GM12874 (cell line): ENCODE measurements at regions not wholly inside any gene's neighbourhood (a gene's known extent, or its start where the extent isn't known, plus 50 kb on each side); places are given as distances from the start of the nearest gene placed in this dataset.

Experiments
- TF ChIP-seq, protein P1 (sequence below): IDR thresholded peaks from 2 replicates; pipeline ENCODE4 v1.5.1; 2011; ENCODE audit warnings: low read depth, mild to moderate bottlenecking, control low read depth, low read length, moderate library complexity; ENCODE audit not compliant: insufficient read depth

DNA sequence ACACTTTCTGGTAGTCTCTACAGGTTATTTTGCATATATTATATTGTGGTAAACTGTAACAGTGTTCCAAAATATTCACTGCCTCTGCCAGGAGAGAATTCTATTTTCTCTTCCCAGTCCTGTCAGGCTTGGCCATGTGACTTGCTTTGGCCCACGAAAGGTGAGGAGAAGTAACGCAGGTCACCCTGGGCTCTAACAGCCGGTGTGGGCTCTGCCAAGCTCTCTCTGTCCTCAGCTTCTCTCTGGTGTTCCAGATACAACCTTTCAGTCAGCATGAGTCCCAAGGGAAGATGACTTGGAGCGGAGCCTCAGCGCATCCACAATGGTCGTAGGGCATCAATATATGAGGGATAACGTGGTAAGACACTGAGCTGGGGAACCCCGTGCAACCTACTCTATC lies 113.0 kb upstream of the RREB1 start:
- TF ChIP-seq, protein P1, sequence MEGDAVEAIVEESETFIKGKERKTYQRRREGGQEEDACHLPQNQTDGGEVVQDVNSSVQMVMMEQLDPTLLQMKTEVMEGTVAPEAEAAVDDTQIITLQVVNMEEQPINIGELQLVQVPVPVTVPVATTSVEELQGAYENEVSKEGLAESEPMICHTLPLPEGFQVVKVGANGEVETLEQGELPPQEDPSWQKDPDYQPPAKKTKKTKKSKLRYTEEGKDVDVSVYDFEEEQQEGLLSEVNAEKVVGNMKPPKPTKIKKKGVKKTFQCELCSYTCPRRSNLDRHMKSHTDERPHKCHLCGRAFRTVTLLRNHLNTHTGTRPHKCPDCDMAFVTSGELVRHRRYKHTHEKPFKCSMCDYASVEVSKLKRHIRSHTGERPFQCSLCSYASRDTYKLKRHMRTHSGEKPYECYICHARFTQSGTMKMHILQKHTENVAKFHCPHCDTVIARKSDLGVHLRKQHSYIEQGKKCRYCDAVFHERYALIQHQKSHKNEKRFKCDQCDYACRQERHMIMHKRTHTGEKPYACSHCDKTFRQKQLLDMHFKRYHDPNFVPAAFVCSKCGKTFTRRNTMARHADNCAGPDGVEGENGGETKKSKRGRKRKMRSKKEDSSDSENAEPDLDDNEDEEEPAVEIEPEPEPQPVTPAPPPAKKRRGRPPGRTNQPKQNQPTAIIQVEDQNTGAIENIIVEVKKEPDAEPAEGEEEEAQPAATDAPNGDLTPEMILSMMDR, result no peak

DNA sequence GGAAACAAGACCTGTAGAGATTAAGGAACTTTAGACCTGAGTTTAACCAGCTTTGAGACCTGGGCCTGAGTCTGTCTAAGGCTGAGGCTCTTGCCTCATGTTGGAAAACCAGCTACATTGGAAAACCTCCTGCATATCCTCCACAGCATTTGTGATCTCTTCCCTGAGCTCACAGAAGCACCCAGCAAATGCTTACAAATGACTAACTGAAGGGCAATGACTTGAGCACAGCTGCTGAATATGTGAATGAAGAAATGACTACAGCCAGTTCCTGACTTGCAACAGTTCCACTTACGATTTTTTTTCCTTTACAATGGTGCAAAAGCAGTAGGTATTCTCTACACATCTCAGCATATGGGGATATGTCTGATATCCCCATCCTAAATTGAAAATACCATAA lies 112.4 kb upstream of the RREB1 start:
- TF ChIP-seq, protein P1, result no peak

GRCh38 chr6:6996124-6996523 lies 111.6 kb upstream of the RREB1 start:
- TF ChIP-seq, protein P1, result no peak

- TF ChIP-seq, protein P1, result no peak
Observed at GRCh38 chr6:6997263-6998193, 110.2 kb upstream of the RREB1 start.

DNA sequence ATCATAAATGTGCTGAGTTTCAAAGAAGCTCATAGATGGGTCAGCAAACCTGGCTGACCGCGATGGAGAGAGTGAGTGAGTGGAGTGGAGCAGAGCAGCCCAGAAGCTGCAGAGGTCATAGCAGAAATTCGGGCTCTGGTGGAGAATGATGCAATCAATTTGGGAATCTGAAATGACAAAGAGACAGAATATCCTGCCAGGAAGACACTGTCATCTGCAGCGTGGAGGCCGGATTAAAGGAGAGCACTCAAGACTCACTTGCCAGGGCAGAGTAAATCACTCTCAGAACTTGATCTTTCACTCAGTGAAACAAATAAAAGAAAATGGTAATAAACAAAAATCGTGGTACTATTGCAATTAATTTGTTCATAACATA lies 109.6 kb upstream of the RREB1 start:
- TF ChIP-seq, protein P1, result no peak

GRCh38 chr6:7000825-7001777 lies 106.7 kb upstream of the RREB1 start:
- TF ChIP-seq, protein P1, result no peak

- TF ChIP-seq, protein P1, result no peak
Observed at GRCh38 chr6:7003041-7003440, 104.7 kb upstream of the RREB1 start.
